ENCODE measurements at regions not wholly inside any gene's neighbourhood (a gene's known extent, or its start where the extent isn't known, plus 50 kb on each side); places are given as distances from the start of the nearest gene placed in this dataset.

DNA sequence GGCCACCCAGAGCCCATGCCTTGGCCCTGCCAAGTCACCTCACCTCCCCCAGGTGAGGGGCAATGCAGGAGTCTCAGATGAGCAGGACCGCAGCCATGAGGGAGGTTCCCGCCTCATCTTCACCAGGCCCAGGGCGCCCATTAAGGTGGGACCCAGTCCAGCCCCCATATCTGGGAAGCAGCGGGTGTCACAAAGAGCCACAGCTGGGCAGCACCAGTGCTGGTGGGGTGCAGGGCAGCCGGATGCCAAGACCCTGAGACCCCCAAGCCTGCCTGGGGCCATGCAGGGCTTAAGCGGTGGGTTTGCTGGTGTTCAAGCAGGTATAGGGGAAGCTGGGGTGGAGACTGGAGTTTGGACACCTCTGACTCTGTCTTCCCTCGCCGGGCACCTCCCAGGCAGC lies 237.8 kb upstream of the GSE1 start:
- no peaks in the 10 kb centered on the region for H3K9me3 ChIP-seq (ENCODE audit: insufficient read depth, low read depth)
- H3K4me3 ChIP-seq = no peak overlapping the region
- H2AFZ ChIP-seq = no peak overlapping the region
- no peaks in the 10 kb centered on the region for H4K20me1 ChIP-seq (ENCODE audit: insufficient read depth)
- intact Hi-C loops (cut with micrococcal nuclease; ENCODE audit: unreplicated experiment) = no loop called here
- no peak for DNase-seq
- no peaks in the 10 kb centered on the region for H3K36me3 ChIP-seq (ENCODE audit: low read depth)
- no peaks in the 10 kb centered on the region for H3K9me2 ChIP-seq (ENCODE audit: insufficient read depth)
- BruUV-seq (replicated peaks) = no TSS peak
- TF ChIP-seq CTCF (conservative IDR thresholded peaks at IDR 0.05) (no peak), EZH2 (IDR thresholded peaks at IDR 0.05; ENCODE audit: low read depth) (no peak)
- peaks cover 6% of the 10 kb centered on the region; the same call in 1 of the 2 replicates for H3F3A ChIP-seq (ENCODE audit: insufficient read depth, low read depth)
- CTCF ChIA-PET = no interaction called here
- POLR2A ChIA-PET (ENCODE audit: unreplicated experiment) = no interaction called here
- no peak overlapping the region for H3K27ac ChIP-seq
- H3K27me3 ChIP-seq (ENCODE audit: insufficient read depth, low read depth) = no peaks in the 10 kb centered on the region
- H3K4me1 ChIP-seq (replicated peaks; ENCODE audit: insufficient read depth) = peaks cover 11% of the 10 kb centered on the region
- H3K4me2 ChIP-seq = no peak overlapping the region
- H3K79me2 ChIP-seq (ENCODE audit: low read depth) = no peaks in the 10 kb centered on the region

DNA sequence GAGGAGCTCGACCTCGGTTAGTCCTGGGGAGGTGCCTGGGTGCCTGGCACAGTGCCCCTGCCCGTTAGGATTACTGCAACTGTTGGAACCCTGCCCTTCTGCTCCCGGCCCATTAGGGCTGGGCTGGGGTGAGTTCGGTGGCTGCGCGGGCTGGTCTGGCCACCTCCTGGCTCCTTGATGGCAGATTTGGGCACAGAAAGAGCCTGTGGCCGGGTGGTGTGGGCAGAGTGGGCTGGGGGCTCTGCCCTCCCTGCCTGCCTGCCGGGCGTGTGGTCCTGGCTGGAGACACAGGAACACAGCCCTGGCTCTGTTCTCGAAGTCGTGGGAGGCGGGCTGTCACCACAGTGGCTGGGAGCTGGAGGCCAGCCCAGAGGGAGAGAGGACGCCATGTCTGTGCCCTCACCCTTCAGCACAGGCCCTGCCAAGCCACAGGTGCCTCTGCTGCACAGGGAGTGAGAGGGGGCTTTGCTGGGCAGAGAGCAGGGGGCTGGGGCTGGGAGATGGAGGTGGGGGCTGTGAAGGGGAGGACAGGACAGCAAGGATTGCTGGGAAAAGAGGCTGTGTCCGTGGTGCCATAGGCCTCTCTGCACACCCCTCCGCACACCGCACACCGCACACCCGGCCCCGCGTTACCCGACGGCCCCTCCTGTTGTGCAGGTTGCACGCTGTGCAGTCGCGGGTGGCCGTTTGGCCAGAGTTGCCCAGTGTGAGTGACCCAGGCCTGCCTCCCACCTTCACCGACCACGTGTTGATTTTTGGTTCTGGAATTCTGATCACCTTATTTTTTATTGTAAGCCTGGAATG lies 236.6 kb upstream of the GSE1 start:
- no peak overlapping the region for H3K4me3 ChIP-seq
- H3K36me3 ChIP-seq (ENCODE audit: low read depth) = no peaks in the 10 kb centered on the region
- H3K9me3 ChIP-seq (ENCODE audit: insufficient read depth, low read depth) = no peaks in the 10 kb centered on the region
- H3K4me1 ChIP-seq (replicated peaks; ENCODE audit: insufficient read depth) = peaks cover 11% of the 10 kb centered on the region
- TF ChIP-seq CTCF (conservative IDR thresholded peaks at IDR 0.05) (no peak), EZH2 (IDR thresholded peaks at IDR 0.05; ENCODE audit: low read depth) (no peak)
- no peaks in the 10 kb centered on the region for H3K79me2 ChIP-seq (ENCODE audit: low read depth)
- H3F3A ChIP-seq (ENCODE audit: insufficient read depth, low read depth) = peaks cover 6% of the 10 kb centered on the region; the same call in 1 of the 2 replicates
- no peaks in the 10 kb centered on the region for H3K9me2 ChIP-seq (ENCODE audit: insufficient read depth)
- no peak for DNase-seq
- ChIA-PET POLR2A (ENCODE audit: unreplicated experiment) (no interaction called here), CTCF (interaction anchor here (0.5 kb wide), 1 partner anchor 90 kb away, joined by 4 read pairs; no protein-coding TSS in a partner anchor)
- H2AFZ ChIP-seq = no peak overlapping the region
- H3K27ac ChIP-seq = no peak overlapping the region
- no peaks in the 10 kb centered on the region for H4K20me1 ChIP-seq (ENCODE audit: insufficient read depth)
- H3K27me3 ChIP-seq (ENCODE audit: insufficient read depth, low read depth) = no peaks in the 10 kb centered on the region
- no peak overlapping the region for H3K4me2 ChIP-seq
- no TSS peak for BruUV-seq (replicated peaks)
- intact Hi-C loops (cut with micrococcal nuclease; ENCODE audit: unreplicated experiment) = no loop called here

DNA sequence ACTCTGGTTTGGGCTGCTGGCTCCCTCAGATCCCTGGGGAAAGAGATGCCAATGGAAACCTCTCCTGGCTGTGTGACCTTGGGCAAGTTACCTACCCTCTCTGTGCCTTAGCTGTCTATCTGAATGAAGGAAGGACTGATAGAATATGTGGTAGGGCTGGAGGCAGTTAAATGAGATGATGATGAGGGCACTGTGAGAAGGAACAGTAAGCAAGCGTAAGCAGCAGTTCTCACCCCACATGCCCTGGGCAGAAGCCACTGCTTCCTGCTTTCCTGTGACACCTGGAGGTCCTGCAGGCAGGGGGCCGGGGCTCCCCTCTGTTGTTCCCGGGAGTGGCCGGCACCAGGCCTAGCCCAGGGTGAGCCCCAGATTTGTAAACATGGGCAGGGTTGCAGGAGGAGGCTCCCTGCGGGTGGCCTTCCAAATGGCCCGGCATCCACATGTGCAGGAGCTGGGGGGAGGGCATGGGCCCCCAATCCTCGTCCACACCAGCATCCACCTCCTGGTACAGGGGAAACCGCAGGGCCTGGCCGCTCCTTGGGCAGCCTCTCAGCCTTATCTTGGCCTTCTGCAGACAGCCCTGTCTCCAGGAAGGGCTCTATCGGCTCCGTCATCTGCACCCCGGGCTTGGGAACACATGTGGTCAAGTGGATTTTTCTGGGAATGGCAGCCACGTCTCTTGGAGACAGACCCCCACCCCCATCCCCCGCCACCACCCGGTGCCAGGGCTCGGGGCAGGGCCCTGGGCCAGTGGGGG lies 235.6 kb upstream of the GSE1 start:
- ChIA-PET CTCF (no interaction called here), POLR2A (ENCODE audit: unreplicated experiment) (no interaction called here)
- intact Hi-C loops (cut with micrococcal nuclease; ENCODE audit: unreplicated experiment) = no loop called here
- Histone ChIP-seq H3K9me2 (ENCODE audit: insufficient read depth) (no peaks in the 10 kb centered on the region), H3K27me3 (ENCODE audit: insufficient read depth, low read depth) (no peaks in the 10 kb centered on the region), H3F3A (ENCODE audit: insufficient read depth, low read depth) (peaks cover 6% of the 10 kb centered on the region; the same call in 1 of the 2 replicates), H2AFZ (no peak overlapping the region), H4K20me1 (ENCODE audit: insufficient read depth) (no peaks in the 10 kb centered on the region), H3K79me2 (ENCODE audit: low read depth) (no peaks in the 10 kb centered on the region), H3K9me3 (ENCODE audit: insufficient read depth, low read depth) (no peaks in the 10 kb centered on the region), H3K27ac (no peak overlapping the region), H3K4me3 (no peak overlapping the region), H3K36me3 (ENCODE audit: low read depth) (no peaks in the 10 kb centered on the region), H3K4me2 (no peak overlapping the region), H3K4me1 (replicated peaks; ENCODE audit: insufficient read depth) (peaks cover 9% of the 10 kb centered on the region)
- TF ChIP-seq EZH2 (IDR thresholded peaks at IDR 0.05; ENCODE audit: low read depth) (no peak), CTCF (conservative IDR thresholded peaks at IDR 0.05) (no peak)
- DNase-seq = no peak
- no TSS peak for BruUV-seq (replicated peaks)

Data from PC-9 (cell line).